Spleen (tissue), 11 donors: ENCODE measurements at regions not wholly inside any gene's neighbourhood (a gene's known extent, or its start where the extent isn't known, plus 50 kb on each side); places are given as distances from the start of the nearest gene placed in this dataset.

Experiments used
- DNase-seq: peaks from one replicate; pipeline ENCODE4 v3.0.0-alpha.2; 2020
- H3K27ac ChIP-seq, 8 donors: fragments of 200-600 bp; sonication (generic) in 7 of 8; 1 replicate in 4 of 8; 2 replicates in 4 of 8; pipeline versions ENCODE4 v1.5.0 to v1.8.0; 2016 to 2021; ENCODE audit warnings: inconsistent platforms in 4 of 8, mild to moderate bottlenecking in 4 of 8, moderate library complexity in 1 of 8
- H3K27me3 ChIP-seq, 7 donors: fragments of 200-600 bp; sonication (generic) in 6 of 7; replicated peaks in 1 of 7; 1 replicate in 4 of 7; 2 replicates in 3 of 7; pipeline versions ENCODE4 v1.5.0 to v1.8.0; 2016 to 2021; ENCODE audit warnings: inconsistent platforms in 3 of 7, mild to moderate bottlenecking in 1 of 7
- H3K36me3 ChIP-seq, 6 donors: fragments of 200-600 bp; sonication (generic) in 5 of 6; 1 replicate in 4 of 6; 2 replicates in 2 of 6; pipeline versions ENCODE4 v1.5.0 to v1.8.0; 2016 to 2021; ENCODE audit warnings: inconsistent platforms in 2 of 6
- H3K4me1 ChIP-seq, 6 donors: fragments of 200-600 bp; sonication (generic) in 5 of 6; 1 replicate in 3 of 6; 2 replicates in 3 of 6; pipeline versions ENCODE4 v1.5.0 to v1.8.0; 2016 to 2021; ENCODE audit warnings: inconsistent platforms in 3 of 6
- H3K4me3 ChIP-seq, 8 donors: fragments of 200-600 bp; sonication (generic) in 7 of 8; 1 replicate in 4 of 8; 2 replicates in 4 of 8; pipeline versions ENCODE4 v1.5.0 to v1.8.0; 2016 to 2021; ENCODE audit warnings: inconsistent platforms in 4 of 8, mild to moderate bottlenecking in 4 of 8, moderate library complexity in 2 of 8
- H3K9me3 ChIP-seq, 8 donors: fragments of 200-600 bp; sonication (generic) in 7 of 8; 1 replicate in 4 of 8; 2 replicates in 4 of 8; pipeline versions ENCODE4 v1.5.0 to v1.8.0; 2016 to 2021; ENCODE audit warnings: inconsistent platforms in 4 of 8
- CTCF ChIP-seq, 11 experiments: fragments of 200-600 bp in 7 of 11; fragments of 450-650 bp in 4 of 11; sonication (generic) in 4 of 11; IDR thresholded peaks in 8 of 11; conservative IDR thresholded peaks in 3 of 11; 1 replicate in 7 of 11; 2 replicates in 4 of 11; pipeline versions ENCODE4 v1.4.0 to v1.8.0; 2016 to 2021; ENCODE audit warnings: antibody characterized with exemption in 11 of 11, inconsistent platforms in 4 of 11, mild to moderate bottlenecking in 1 of 11
- POLR2A ChIP-seq, 3 donors: fragments of 450-650 bp; IDR thresholded peaks; one replicate each; pipeline ENCODE4 v1.5.1; 2017; ENCODE audit warnings: antibody characterized with exemption in 3 of 3, mild to moderate bottlenecking in 1 of 3
- POLR2AphosphoS5 ChIP-seq, 3 donors: sonication (generic); formaldehyde crosslinking; IDR thresholded peaks; one replicate each; pipeline ENCODE4 v1.5.1; 2017; ENCODE audit warnings: antibody characterized with exemption in 3 of 3
- whole genome bisulfite sequencing, 5 donors: extraction: QIAGEN DNeasy Blood & Tissue Kit in 3 of 5; methylation state at CpG; one replicate each; pipeline versions ENCODE4 v1.1.5 to v1.1.7; 2013 to 2018; 5-methylcytosine and 5-hydroxymethylcytosine counted together
- intact Hi-C: fragments of 100-400 bp; cut with DNase I; formaldehyde crosslinking; loops from one replicate; pipeline ENCODE4 v1.15.0; 2023; ENCODE audit warnings: low total_unique reads
- donor health status: healthy with polysubstance abuse.
- donor health status: DM: no; HTN: no; CAD: no; lungs with moderate emphysema.
- donor health status: DM: no; HTN: no; CAD: no.
- donor health status: Bipolar disorder and iron deficiency.
- donor health status: healthy.
- donor health status: DM: no; HTN: no; CAD: no.
- donor health status: DM: yes; HTN: yes; CAD: no.

GRCh38 chrX:68945603-68946228 is 116.9 kb downstream of the EFNB1 start:
- Histone ChIP-seq H3K27me3 (peaks cover 0 to 3% (median 0%) of the 10 kb centered on the region in 7 donors), H3K27ac (no peak overlapping the region), H3K36me3 (no peaks in the 10 kb centered on the region), H3K9me3 (no peaks in the 10 kb centered on the region), H3K4me1 (no peaks in the 10 kb centered on the region), H3K4me3 (no peak overlapping the region)
- peak in 2 of 11 experiments; percentile 10 to 12 for TF ChIP-seq CTCF (IDR thresholded peaks at IDR 0.05 in 8 of 11, conservative IDR thresholded peaks at IDR 0.05 in 3 of 11)
- no peak for TF ChIP-seq POLR2AphosphoS5 (IDR thresholded peaks at IDR 0.05)
- TF ChIP-seq POLR2A (IDR thresholded peaks at IDR 0.05), result no peak
- WGBS, 5 donors, result 62 to 90% (median 79%) methylated on average over 10 of the region's 10 CpGs
- intact Hi-C loops, result no loop called here
- peak; percentile 49 for DNase-seq

- Histone ChIP-seq H3K4me1 (no peaks in the 10 kb centered on the region), H3K27me3 (peaks cover 0 to 3% (median 0%) of the 10 kb centered on the region in 7 donors), H3K27ac (no peak overlapping the region), H3K9me3 (no peaks in the 10 kb centered on the region), H3K36me3 (no peaks in the 10 kb centered on the region), H3K4me3 (no peak overlapping the region)
- WGBS, 5 donors, result 66 to 83% (median 80%) methylated on average over 2 of the region's 2 CpGs
- peak; percentile 49 for DNase-seq
- no peak for TF ChIP-seq CTCF (IDR thresholded peaks at IDR 0.05 in 8 of 11, conservative IDR thresholded peaks at IDR 0.05 in 3 of 11)
- no peak for TF ChIP-seq POLR2AphosphoS5 (IDR thresholded peaks at IDR 0.05)
- TF ChIP-seq POLR2A (IDR thresholded peaks at IDR 0.05), result no peak
- intact Hi-C loops, result no loop called here
Measured at GRCh38 chrX:68945081-68945602, 116.3 kb downstream of the EFNB1 start.

DNA sequence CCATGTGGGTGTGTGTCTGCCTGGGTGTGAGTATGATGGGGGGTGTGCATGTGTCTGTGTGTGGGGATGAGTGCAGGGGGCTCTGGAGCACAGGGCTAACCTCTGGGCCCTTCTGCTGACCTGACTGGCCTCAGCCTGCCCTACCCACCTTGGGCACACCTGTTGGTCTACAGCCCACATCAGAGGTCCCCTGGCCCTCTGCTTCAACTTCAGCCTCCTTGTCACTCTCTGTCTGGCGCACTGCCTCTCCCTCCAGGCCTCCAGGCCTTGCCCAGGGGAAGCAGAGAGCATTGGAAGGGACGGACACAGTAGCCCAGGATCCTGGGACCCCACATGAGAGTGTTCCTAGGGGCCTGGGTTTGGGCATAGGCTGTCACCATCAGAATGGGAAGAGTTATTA is 115.4 kb downstream of the EFNB1 start:
- intact Hi-C loops, result no loop called here
- no peaks in the 10 kb centered on the region for H3K9me3 ChIP-seq
- TF ChIP-seq CTCF (IDR thresholded peaks at IDR 0.05 in 8 of 11, conservative IDR thresholded peaks at IDR 0.05 in 3 of 11), result no peak
- no peak for TF ChIP-seq POLR2AphosphoS5 (IDR thresholded peaks at IDR 0.05)
- no peak for TF ChIP-seq POLR2A (IDR thresholded peaks at IDR 0.05)
- peaks cover 0 to 3% (median 0%) of the 10 kb centered on the region in 7 donors for H3K27me3 ChIP-seq
- DNase-seq, result peak; percentile 50
- no peak overlapping the region for H3K4me3 ChIP-seq
- peaks cover 0 to 3% (median 0%) of the 10 kb centered on the region in 6 donors for H3K4me1 ChIP-seq
- WGBS, 5 donors, result 69 to 86% (median 76%) methylated on average over 2 of the region's 2 CpGs; no CpG with 5 or more reads in 1 of the 5 donors
- no peaks in the 10 kb centered on the region for H3K36me3 ChIP-seq
- no peak overlapping the region for H3K27ac ChIP-seq

DNA sequence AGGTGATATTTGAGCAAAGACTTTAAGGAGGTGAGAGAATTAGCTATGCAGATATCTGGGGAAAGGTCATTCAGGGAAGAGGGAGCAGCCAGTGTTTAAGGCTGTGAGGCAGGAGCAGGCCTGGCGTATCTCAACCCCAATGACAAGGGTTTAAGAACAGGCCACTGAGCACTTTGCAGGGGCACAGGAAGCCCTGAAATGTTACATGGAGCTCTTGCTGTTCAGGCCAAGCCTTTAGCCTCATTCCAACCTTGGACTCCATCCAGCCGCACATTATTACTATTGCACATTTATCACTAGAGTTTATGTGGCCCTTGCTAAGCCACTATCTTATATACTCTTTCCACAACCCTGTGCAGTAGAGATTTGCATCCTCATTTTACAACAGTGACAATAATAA is 114.0 kb downstream of the EFNB1 start:
- intact Hi-C loops, result no loop called here
- TF ChIP-seq CTCF (IDR thresholded peaks at IDR 0.05 in 8 of 11, conservative IDR thresholded peaks at IDR 0.05 in 3 of 11) (no peak), POLR2AphosphoS5 (IDR thresholded peaks at IDR 0.05) (no peak), POLR2A (IDR thresholded peaks at IDR 0.05) (no peak)
- Histone ChIP-seq H3K36me3 (no peaks in the 10 kb centered on the region), H3K4me3 (no peak overlapping the region), H3K4me1 (peaks cover 0 to 9% (median 0%) of the 10 kb centered on the region in 6 donors), H3K27me3 (peaks cover 0 to 3% (median 0%) of the 10 kb centered on the region in 7 donors), H3K27ac (no peak overlapping the region), H3K9me3 (no peaks in the 10 kb centered on the region)
- DNase-seq, result no peak
- 68 to 85% (median 83%) methylated on average over 2 of the region's 2 CpGs for WGBS, 5 donors
